GM23248 (cell line): ENCODE measurements at regions not wholly inside any gene's neighbourhood (a gene's known extent, or its start where the extent isn't known, plus 50 kb on each side); places are given as distances from the start of the nearest gene placed in this dataset.

Source experiments
- DNase-seq: peaks from one replicate; pipeline ENCODE4 v3.0.0-alpha.2; 2015
- H2AFZ ChIP-seq: fragments of 200-600 bp; sonication (generic); 2 replicates; pipeline ENCODE4 v1.6.1; 2016; ENCODE audit warnings: antibody characterized with exemption
- H3F3A ChIP-seq: fragments of 200-600 bp; sonication (generic); 2 replicates; pipeline ENCODE4 v1.6.1; 2016; ENCODE audit warnings: mild to moderate bottlenecking, antibody characterized with exemption, mixed run types; ENCODE audit not compliant: insufficient read depth
- H3K27ac ChIP-seq: fragments of 200-600 bp; sonication (generic); 2 replicates; pipeline ENCODE4 v1.5.1; 2016; ENCODE audit warnings: mild to moderate bottlenecking
- H3K27me3 ChIP-seq: fragments of 200-600 bp; sonication (generic); replicated peaks from 2 replicates; pipeline ENCODE4 v1.6.1; 2016; ENCODE audit warnings: mild to moderate bottlenecking; ENCODE audit not compliant: insufficient read depth
- H3K36me3 ChIP-seq: fragments of 200-600 bp; sonication (generic); 2 replicates; pipeline ENCODE4 v1.6.1; 2016; ENCODE audit warnings: low read depth, mild to moderate bottlenecking
- H3K4me1 ChIP-seq: fragments of 200-600 bp; sonication (generic); 2 replicates; pipeline ENCODE4 v1.6.1; 2016; ENCODE audit warnings: mild to moderate bottlenecking; ENCODE audit not compliant: insufficient read depth
- H3K4me2 ChIP-seq: fragments of 200-600 bp; sonication (generic); one replicate; pipeline ENCODE4 v1.6.1; 2016; ENCODE audit warnings: mild to moderate bottlenecking; ENCODE audit not compliant: unreplicated experiment
- H3K4me3 ChIP-seq: fragments of 200-600 bp; sonication (generic); 2 replicates; pipeline ENCODE4 v1.5.1; 2016; ENCODE audit warnings: mild to moderate bottlenecking
- H3K79me2 ChIP-seq: fragments of 200-600 bp; sonication (generic); 2 replicates; pipeline ENCODE4 v1.6.1; 2016; ENCODE audit warnings: mild to moderate bottlenecking; ENCODE audit not compliant: insufficient read depth
- H3K9ac ChIP-seq: fragments of 200-600 bp; sonication (generic); 2 replicates; pipeline ENCODE4 v1.6.1; 2016; ENCODE audit warnings: mild to moderate bottlenecking
- H3K9me2 ChIP-seq: fragments of 200-600 bp; sonication (generic); 2 replicates; pipeline ENCODE4 v1.6.1; 2016; ENCODE audit warnings: mixed run types, mild to moderate bottlenecking, moderate library complexity; ENCODE audit not compliant: insufficient read depth
- H3K9me3 ChIP-seq: fragments of 200-600 bp; sonication (generic); one replicate; pipeline ENCODE4 v1.6.1; 2017; ENCODE audit warnings: low read depth
- H4K20me1 ChIP-seq: fragments of 200-600 bp; sonication (generic); 2 replicates; pipeline ENCODE4 v1.6.0; 2016; ENCODE audit not compliant: insufficient read depth
- EZH2 ChIP-seq: fragments of 200-600 bp; sonication (generic); IDR thresholded peaks from 2 replicates; pipeline ENCODE4 v1.6.1; 2018; ENCODE audit warnings: antibody characterized with exemption, mild to moderate bottlenecking; ENCODE audit not compliant: insufficient read depth, poor library complexity, severe bottlenecking
- EZH2phosphoT487 ChIP-seq: fragments of 200-600 bp; sonication (generic); IDR thresholded peaks from 2 replicates; pipeline ENCODE4 v1.6.1; 2018; ENCODE audit warnings: antibody characterized with exemption, moderate library complexity, mild to moderate bottlenecking, low read depth; ENCODE audit not compliant: insufficient read depth
- WGBS, 2 experiments: methylation state at CpG; one replicate each; pipeline ENCODE4 v1.1.6; 2015 to 2017; ENCODE audit warnings: low lambda C conversion rate in 2 of 2, low coverage in 1 of 2; ENCODE audit errors: missing lambda C conversion rate in 2 of 2; 5-methylcytosine and 5-hydroxymethylcytosine counted together
- in situ Hi-C: fragments of 300-500 bp; cut with MboI; formaldehyde crosslinking; loops from 2 replicates; pipeline ENCODE4 v1.15.0; 2020

GRCh38 chr20:50321797-50322480 is 131.3 kb downstream of the CEBPB start:
- no peaks in the 10 kb centered on the region for H3F3A ChIP-seq
- no peaks in the 10 kb centered on the region for H3K9me2 ChIP-seq
- peak overlapping the region; percentile 70 for H3K27ac ChIP-seq
- in situ Hi-C loops = no loop called here
- 53 to 55% methylated on average over 9 of the region's 9 CpGs for WGBS, 2 experiments
- H3K9me3 ChIP-seq = no peaks in the 10 kb centered on the region
- peak; percentile 25 for DNase-seq
- H3K4me2 ChIP-seq = peak overlapping the region; percentile 62
- peak overlapping the region; percentile 69 for H3K9ac ChIP-seq
- no peak overlapping the region for H3K4me3 ChIP-seq
- H3K4me1 ChIP-seq = peaks cover 27% of the 10 kb centered on the region
- no peaks in the 10 kb centered on the region for H3K27me3 ChIP-seq
- TF ChIP-seq EZH2phosphoT487 (no peak), EZH2 (no peak)
- H3K79me2 ChIP-seq = no peaks in the 10 kb centered on the region
- H3K36me3 ChIP-seq = no peaks in the 10 kb centered on the region
- no peaks in the 10 kb centered on the region for H4K20me1 ChIP-seq
- peak overlapping the region; percentile 41 for H2AFZ ChIP-seq

DNA sequence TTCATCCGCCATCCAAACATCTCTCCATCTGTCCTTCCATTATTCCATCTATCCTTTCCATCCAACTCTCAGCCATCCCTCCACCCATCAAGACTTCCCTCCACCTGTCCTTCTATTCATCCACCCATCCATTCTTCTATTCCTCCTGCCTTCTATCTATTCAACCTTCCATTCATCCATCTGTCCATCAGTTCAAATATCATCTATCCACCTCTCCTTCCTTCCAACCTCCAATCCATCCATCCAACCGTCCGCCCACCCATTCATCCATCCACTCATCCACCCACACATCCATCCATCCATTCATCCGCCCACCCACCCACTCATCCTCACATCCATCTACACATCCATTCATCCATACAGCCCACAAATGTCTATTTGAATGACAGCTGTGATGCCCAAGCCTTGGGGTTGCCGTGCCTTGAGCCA is 132.1 kb downstream of the CEBPB start:
- H3K9me3 ChIP-seq = no peaks in the 10 kb centered on the region
- WGBS, 2 experiments = 92 to 95% methylated on average over 5 of the region's 5 CpGs
- H3K27me3 ChIP-seq = no peaks in the 10 kb centered on the region
- H2AFZ ChIP-seq = no peak overlapping the region
- H3K4me1 ChIP-seq = peaks cover 27% of the 10 kb centered on the region
- H3K4me2 ChIP-seq = no peak overlapping the region
- H3F3A ChIP-seq = no peaks in the 10 kb centered on the region
- in situ Hi-C loops = no loop called here
- no peak overlapping the region for H3K4me3 ChIP-seq
- no peaks in the 10 kb centered on the region for H3K79me2 ChIP-seq
- H3K36me3 ChIP-seq = no peaks in the 10 kb centered on the region
- no peak for TF ChIP-seq EZH2
- TF ChIP-seq EZH2phosphoT487 = no peak
- no peaks in the 10 kb centered on the region for H3K9me2 ChIP-seq
- H3K9ac ChIP-seq = no peak overlapping the region
- no peaks in the 10 kb centered on the region for H4K20me1 ChIP-seq
- no peak overlapping the region for H3K27ac ChIP-seq
- DNase-seq = no peak

DNA sequence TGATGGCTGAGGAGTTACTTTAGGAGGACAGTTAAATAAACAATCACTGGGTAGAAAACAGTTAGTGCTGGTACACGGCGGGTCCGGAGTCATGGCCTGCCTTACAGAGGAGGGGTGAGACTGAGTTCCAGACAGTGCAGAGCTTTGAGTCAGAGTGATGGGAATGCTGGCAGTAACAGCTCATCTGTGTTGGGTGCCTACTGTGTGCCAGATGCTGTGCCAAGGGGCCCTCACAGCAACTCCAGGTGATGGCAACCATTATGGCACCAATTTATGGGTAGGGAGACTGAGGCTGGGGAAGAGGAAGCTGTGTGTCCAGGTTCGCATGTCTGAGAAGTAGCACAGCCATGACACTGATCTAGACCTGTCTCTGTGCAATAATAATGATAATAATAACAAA is 132.6 kb downstream of the CEBPB start:
- no peaks in the 10 kb centered on the region for H3K79me2 ChIP-seq
- TF ChIP-seq EZH2phosphoT487 (no peak), EZH2 (no peak)
- no peaks in the 10 kb centered on the region for H4K20me1 ChIP-seq
- no peak overlapping the region for H3K4me3 ChIP-seq
- in situ Hi-C loops = no loop called here
- 74 to 81% methylated on average over 4 of the region's 4 CpGs for WGBS, 2 experiments
- H3K4me1 ChIP-seq = peaks cover 27% of the 10 kb centered on the region
- H2AFZ ChIP-seq = no peak overlapping the region
- H3K27me3 ChIP-seq = no peaks in the 10 kb centered on the region
- H3K9me2 ChIP-seq = no peaks in the 10 kb centered on the region
- no peak overlapping the region for H3K9ac ChIP-seq
- no peaks in the 10 kb centered on the region for H3K36me3 ChIP-seq
- peak; percentile 50 for DNase-seq
- H3F3A ChIP-seq = no peaks in the 10 kb centered on the region
- H3K4me2 ChIP-seq = no peak overlapping the region
- H3K9me3 ChIP-seq = no peaks in the 10 kb centered on the region
- H3K27ac ChIP-seq = no peak overlapping the region

GRCh38 chr20:50323777-50324775 is 133.4 kb downstream of the CEBPB start:
- Histone ChIP-seq H3K9me3 (no peaks in the 10 kb centered on the region), H3K9me2 (no peaks in the 10 kb centered on the region), H3F3A (no peaks in the 10 kb centered on the region), H3K79me2 (no peaks in the 10 kb centered on the region), H3K36me3 (no peaks in the 10 kb centered on the region), H2AFZ (no peak overlapping the region), H4K20me1 (no peaks in the 10 kb centered on the region), H3K4me3 (no peak overlapping the region), H3K4me2 (no peak overlapping the region), H3K4me1 (peaks cover 27% of the 10 kb centered on the region), H3K27ac (no peak overlapping the region), H3K27me3 (no peaks in the 10 kb centered on the region), H3K9ac (no peak overlapping the region)
- 88 to 89% methylated on average over 5 of the region's 5 CpGs for WGBS, 2 experiments
- no peak for DNase-seq
- TF ChIP-seq EZH2phosphoT487 (no peak), EZH2 (no peak)
- in situ Hi-C loops = no loop called here
